ENCODE measurements at regions not wholly inside any gene's neighbourhood (a gene's known extent, or its start where the extent isn't known, plus 50 kb on each side); places are given as distances from the start of the nearest gene placed in this dataset.
A peak's percentile ranks its signal among the peaks of the same experiment; 100 is the strongest.

GRCh38 chr4:162461952-162462351, 298.2 kb upstream of the FSTL5 start:
- no peak overlapping the region for H3K4me3 ChIP-seq (ENCODE audit: low read depth, low read length)
- peak; percentile 54 for TF ChIP-seq CTCF (IDR thresholded peaks at IDR 0.05; ENCODE audit: control insufficient read depth, extremely low read depth, insufficient read depth)
- DNase-seq (ENCODE audit: low read depth), result peak; percentile 19

DNA sequence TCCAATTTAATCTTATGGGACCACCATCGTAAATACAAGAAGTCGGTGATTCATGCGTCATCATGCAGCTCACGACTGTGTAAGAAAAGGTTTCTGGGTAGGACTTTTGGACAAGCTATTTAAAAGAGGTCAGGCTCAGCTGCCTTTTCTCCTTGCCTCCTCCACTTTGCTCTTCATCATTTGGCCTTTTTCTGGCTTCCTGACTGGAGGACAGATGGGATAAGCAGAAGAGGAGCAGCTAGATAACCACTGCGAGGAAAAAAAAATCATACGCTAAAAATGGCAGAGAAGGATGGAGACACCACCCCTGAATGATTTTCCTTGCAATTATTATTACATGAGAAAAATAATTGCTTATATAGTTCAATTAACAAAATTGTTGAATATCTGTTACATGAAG, 294.3 kb upstream of the FSTL5 start:
- DNase-seq (ENCODE audit: low read depth), result no peak
- no peak for TF ChIP-seq CTCF (IDR thresholded peaks at IDR 0.05; ENCODE audit: control insufficient read depth, extremely low read depth, insufficient read depth)
- no peak overlapping the region for H3K4me3 ChIP-seq (ENCODE audit: low read depth, low read length)

DNA sequence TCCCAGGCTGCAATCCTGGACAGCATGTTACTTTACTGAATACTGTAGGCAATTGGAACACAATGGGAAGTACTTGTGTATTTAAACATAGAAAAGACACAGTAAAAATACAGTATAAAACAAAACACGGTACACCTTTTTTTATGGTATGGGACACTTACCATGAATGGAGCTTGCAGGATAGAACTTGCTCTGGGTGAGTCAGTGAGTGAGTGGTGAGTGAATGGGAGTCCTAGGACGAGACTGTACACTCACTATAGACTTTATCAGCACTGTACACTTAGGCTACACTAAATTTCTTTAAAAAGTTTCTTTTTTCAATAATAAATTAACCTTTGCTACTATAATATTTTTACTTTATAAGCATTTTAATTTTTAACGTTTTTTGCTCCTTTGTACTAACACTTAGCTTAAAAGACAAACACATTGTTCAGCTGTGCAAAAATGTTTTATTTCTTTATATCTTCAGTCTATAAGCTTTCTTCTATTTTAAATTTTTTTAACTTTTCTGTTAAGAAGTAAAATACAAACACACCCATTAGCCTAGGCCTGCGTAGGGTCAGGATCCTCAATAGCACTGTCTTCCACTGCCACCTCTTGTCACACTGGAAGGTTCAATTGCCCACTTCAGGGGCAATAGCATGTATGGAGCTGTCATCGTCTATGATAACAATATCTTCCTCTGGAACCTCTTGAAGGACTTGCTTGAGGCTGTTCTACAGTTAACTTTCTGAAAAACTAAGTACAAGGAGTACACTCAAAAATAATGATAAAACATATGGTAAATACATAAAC, 293.5 kb upstream of the FSTL5 start:
- no peak overlapping the region for H3K4me3 ChIP-seq (ENCODE audit: low read depth, low read length)
- no peak; the same call in 1 of the 2 replicates for TF ChIP-seq CTCF (IDR thresholded peaks at IDR 0.05; ENCODE audit: control insufficient read depth, extremely low read depth, insufficient read depth)
- DNase-seq (ENCODE audit: low read depth), result no peak

DNA sequence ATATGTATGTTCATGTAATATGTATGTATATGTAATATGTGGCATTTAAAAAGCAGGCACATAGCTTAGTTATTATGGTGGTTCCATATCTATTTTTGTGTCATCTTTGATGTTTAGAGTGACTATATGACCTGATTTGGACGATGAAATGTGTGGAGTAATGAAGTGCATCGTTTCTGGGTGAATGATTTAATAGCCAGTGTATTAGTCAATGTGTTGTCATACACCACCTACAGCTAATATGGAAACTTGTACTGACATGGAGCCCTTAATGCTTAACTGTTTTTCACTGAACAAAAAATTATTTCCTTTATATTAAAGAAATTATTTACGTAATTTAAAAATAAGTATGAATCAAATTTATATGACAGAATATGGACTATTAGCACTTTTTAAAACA, 292.3 kb upstream of the FSTL5 start:
- no peak for DNase-seq (ENCODE audit: low read depth)
- no peak for TF ChIP-seq CTCF (IDR thresholded peaks at IDR 0.05; ENCODE audit: control insufficient read depth, extremely low read depth, insufficient read depth)

GRCh38 chr4:162450531-162451035, 286.8 kb upstream of the FSTL5 start:
- no peak for TF ChIP-seq CTCF (IDR thresholded peaks at IDR 0.05; ENCODE audit: control insufficient read depth, extremely low read depth, insufficient read depth)
- DNase-seq (ENCODE audit: low read depth), result no peak
- H3K4me3 ChIP-seq (ENCODE audit: low read depth, low read length), result no peak overlapping the region

More for the DNA sequence above, 292.3 kb upstream of the FSTL5 start:
- H3K4me3 ChIP-seq (ENCODE audit: low read depth, low read length), result no peak overlapping the region

- no peak for TF ChIP-seq CTCF (IDR thresholded peaks at IDR 0.05; ENCODE audit: control insufficient read depth, extremely low read depth, insufficient read depth)
- no peak overlapping the region for H3K4me3 ChIP-seq (ENCODE audit: low read depth, low read length)
- no peak for DNase-seq (ENCODE audit: low read depth)
Measured at GRCh38 chr4:162443510-162443909, 279.7 kb upstream of the FSTL5 start.

GRCh38 chr4:162442128-162442527, 278.3 kb upstream of the FSTL5 start:
- H3K4me3 ChIP-seq (ENCODE audit: low read depth, low read length), result no peak overlapping the region
- no peak for DNase-seq (ENCODE audit: low read depth)
- no peak for TF ChIP-seq CTCF (IDR thresholded peaks at IDR 0.05; ENCODE audit: control insufficient read depth, extremely low read depth, insufficient read depth)
